ENCODE measurements at regions not wholly inside any gene's neighbourhood (a gene's known extent, or its start where the extent isn't known, plus 50 kb on each side); places are given as distances from the start of the nearest gene placed in this dataset.
A peak's percentile ranks its signal among the peaks of the same experiment; 100 is the strongest.

DNA sequence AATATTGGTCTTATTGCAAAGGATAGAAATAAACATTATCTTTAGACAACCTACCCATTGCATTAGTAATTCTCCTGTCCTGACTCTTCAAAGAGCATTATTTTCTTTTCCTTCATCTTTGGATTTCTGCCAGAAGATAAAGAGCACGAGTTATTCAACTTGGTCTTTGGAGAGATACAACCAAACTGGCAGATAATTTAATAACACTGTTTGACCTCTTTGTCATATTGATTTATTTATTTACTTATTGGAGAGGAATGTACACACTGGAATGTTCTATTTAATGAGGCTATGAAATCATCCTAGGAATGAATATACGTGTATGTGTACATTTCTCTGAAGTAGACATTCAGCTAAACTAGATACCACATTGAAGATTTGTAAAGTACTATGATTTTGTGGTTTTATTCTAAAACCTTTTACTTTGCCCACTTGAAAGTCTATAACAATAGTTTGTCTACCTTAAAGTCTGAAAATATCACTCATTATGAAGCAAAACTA is 462.1 kb downstream of the C3orf38 start:
- TF ChIP-seq, protein P1, sequence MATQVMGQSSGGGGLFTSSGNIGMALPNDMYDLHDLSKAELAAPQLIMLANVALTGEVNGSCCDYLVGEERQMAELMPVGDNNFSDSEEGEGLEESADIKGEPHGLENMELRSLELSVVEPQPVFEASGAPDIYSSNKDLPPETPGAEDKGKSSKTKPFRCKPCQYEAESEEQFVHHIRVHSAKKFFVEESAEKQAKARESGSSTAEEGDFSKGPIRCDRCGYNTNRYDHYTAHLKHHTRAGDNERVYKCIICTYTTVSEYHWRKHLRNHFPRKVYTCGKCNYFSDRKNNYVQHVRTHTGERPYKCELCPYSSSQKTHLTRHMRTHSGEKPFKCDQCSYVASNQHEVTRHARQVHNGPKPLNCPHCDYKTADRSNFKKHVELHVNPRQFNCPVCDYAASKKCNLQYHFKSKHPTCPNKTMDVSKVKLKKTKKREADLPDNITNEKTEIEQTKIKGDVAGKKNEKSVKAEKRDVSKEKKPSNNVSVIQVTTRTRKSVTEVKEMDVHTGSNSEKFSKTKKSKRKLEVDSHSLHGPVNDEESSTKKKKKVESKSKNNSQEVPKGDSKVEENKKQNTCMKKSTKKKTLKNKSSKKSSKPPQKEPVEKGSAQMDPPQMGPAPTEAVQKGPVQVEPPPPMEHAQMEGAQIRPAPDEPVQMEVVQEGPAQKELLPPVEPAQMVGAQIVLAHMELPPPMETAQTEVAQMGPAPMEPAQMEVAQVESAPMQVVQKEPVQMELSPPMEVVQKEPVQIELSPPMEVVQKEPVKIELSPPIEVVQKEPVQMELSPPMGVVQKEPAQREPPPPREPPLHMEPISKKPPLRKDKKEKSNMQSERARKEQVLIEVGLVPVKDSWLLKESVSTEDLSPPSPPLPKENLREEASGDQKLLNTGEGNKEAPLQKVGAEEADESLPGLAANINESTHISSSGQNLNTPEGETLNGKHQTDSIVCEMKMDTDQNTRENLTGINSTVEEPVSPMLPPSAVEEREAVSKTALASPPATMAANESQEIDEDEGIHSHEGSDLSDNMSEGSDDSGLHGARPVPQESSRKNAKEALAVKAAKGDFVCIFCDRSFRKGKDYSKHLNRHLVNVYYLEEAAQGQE (IDR thresholded peaks at IDR 0.05; ENCODE audit: insufficient replicate concordance, low read depth): no peak
- no peak overlapping the region for H3K4me3 ChIP-seq (replicated peaks; ENCODE audit: insufficient read depth, low read length)
- DNase-seq (ENCODE audit: low read depth in 1 of 2, low spot score in 1 of 2): no peak
- H3K27me3 ChIP-seq (ENCODE audit: insufficient read depth, poor library complexity, severe bottlenecking): no peaks in the 10 kb centered on the region
- no peak overlapping the region for H3K27ac ChIP-seq (replicated peaks)

DNA sequence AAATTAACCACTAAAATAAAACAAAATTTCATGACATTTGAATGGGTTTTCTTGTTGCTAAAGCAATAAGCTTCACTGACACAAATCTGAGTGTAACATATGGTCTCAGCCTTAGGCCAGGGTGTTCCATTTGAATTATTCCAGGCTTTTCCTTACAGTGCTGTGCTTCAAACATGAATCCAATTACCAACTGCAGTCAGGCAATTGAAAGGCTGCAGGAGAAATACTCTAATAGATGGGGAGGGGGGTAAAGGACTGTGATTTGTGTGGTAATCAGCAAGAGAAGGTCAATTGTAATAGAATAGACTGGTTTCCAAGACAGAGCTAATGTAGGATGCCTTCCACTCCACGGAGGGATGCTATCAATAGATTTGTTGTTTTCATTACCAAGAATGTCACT is 466.7 kb downstream of the C3orf38 start:
- DNase-seq (ENCODE audit: low read depth in 1 of 2, low spot score in 1 of 2): no peak
- H3K4me3 ChIP-seq (replicated peaks; ENCODE audit: insufficient read depth, low read length): no peak overlapping the region
- TF ChIP-seq POLR2AphosphoS5 (IDR thresholded peaks at IDR 0.05; ENCODE audit: low read depth): no peak
- TF ChIP-seq GABPA (IDR thresholded peaks at IDR 0.05; ENCODE audit: low read depth): no peak
- TF ChIP-seq, protein P2, sequence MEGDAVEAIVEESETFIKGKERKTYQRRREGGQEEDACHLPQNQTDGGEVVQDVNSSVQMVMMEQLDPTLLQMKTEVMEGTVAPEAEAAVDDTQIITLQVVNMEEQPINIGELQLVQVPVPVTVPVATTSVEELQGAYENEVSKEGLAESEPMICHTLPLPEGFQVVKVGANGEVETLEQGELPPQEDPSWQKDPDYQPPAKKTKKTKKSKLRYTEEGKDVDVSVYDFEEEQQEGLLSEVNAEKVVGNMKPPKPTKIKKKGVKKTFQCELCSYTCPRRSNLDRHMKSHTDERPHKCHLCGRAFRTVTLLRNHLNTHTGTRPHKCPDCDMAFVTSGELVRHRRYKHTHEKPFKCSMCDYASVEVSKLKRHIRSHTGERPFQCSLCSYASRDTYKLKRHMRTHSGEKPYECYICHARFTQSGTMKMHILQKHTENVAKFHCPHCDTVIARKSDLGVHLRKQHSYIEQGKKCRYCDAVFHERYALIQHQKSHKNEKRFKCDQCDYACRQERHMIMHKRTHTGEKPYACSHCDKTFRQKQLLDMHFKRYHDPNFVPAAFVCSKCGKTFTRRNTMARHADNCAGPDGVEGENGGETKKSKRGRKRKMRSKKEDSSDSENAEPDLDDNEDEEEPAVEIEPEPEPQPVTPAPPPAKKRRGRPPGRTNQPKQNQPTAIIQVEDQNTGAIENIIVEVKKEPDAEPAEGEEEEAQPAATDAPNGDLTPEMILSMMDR (IDR thresholded peaks at IDR 0.05; ENCODE audit: insufficient read depth, low read length): no peak
- TF ChIP-seq, protein P1 (IDR thresholded peaks at IDR 0.05; ENCODE audit: insufficient replicate concordance, low read depth): no peak
- no peak for TF ChIP-seq SPI1 (IDR thresholded peaks at IDR 0.05; ENCODE audit: borderline replicate concordance, low read depth)
- H3K27ac ChIP-seq (replicated peaks): no peak overlapping the region
- H3K27me3 ChIP-seq (ENCODE audit: insufficient read depth, poor library complexity, severe bottlenecking): no peaks in the 10 kb centered on the region

DNA sequence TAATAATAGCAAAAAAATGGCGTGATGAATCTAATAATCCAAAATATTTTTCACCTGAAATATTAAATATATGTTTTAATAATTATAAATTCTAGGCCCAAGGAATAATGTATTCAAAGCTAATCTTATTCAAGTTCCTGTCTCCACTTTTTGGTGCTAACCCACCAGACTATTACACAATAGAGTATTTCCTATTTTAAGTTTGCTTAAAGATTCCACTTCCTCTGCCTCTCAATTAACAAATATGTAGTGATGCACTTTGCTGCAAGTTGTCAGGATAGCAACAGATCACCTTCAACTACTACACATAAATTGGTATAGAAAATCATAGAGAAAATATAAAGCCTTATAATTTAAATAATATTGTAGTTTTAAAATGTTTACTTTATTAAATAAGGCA is 467.5 kb downstream of the C3orf38 start:
- TF ChIP-seq POLR2AphosphoS5 (IDR thresholded peaks at IDR 0.05; ENCODE audit: low read depth): no peak
- TF ChIP-seq SPI1 (IDR thresholded peaks at IDR 0.05; ENCODE audit: borderline replicate concordance, low read depth): peak; percentile 83
- DNase-seq (ENCODE audit: low read depth in 1 of 2, low spot score in 1 of 2): peak in 1 of 2 experiments; percentile 12
- Histone ChIP-seq H3K27ac (replicated peaks) (no peak overlapping the region), H3K27me3 (ENCODE audit: insufficient read depth, poor library complexity, severe bottlenecking) (no peaks in the 10 kb centered on the region), H3K4me3 (replicated peaks; ENCODE audit: insufficient read depth, low read length) (no peak overlapping the region)

DNA sequence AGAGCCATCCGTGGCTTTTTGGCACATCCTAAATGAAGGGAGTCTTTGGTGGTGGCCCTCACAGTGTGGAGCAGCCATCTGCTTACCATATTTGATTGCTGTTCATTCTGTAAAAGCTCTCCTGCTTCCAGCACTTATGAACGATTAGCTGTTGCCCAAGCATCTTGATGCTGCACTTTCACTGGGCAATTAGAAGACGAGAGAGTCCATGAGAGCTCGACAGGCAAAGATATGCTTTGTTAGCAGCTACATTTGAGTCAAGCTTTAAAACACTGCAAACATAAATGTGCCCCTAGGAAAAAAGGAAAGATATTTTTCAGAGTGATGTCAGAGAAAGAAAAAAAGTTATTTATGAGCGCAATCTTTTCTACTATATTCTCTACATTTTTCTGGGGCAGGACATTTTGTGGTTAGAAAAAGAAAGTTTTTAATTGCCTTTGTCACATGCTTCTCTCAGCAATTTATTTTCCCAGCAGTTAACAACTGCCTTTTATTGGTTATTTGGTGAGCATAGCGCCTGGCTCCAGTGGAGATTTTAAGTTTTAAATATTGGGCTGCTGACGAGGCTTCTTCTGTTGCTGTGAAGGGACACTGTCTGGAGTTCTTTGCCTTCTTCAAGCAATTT is 468.4 kb downstream of the C3orf38 start:
- Histone ChIP-seq H3K27me3 (ENCODE audit: insufficient read depth, poor library complexity, severe bottlenecking) (no peaks in the 10 kb centered on the region), H3K4me3 (replicated peaks; ENCODE audit: insufficient read depth, low read length) (no peak overlapping the region), H3K27ac (replicated peaks) (no peak overlapping the region)
- TF ChIP-seq, protein P2 (IDR thresholded peaks at IDR 0.05; ENCODE audit: insufficient read depth, low read length): no peak
- TF ChIP-seq GABPA (IDR thresholded peaks at IDR 0.05; ENCODE audit: low read depth) (no peak), SPI1 (IDR thresholded peaks at IDR 0.05; ENCODE audit: borderline replicate concordance, low read depth) (no peak), POLR2AphosphoS5 (IDR thresholded peaks at IDR 0.05; ENCODE audit: low read depth) (no peak)
- TF ChIP-seq, protein P1 (IDR thresholded peaks at IDR 0.05; ENCODE audit: insufficient replicate concordance, low read depth): no peak
- no peak for DNase-seq (ENCODE audit: low read depth in 1 of 2, low spot score in 1 of 2)
